ENCODE measurements at regions not wholly inside any gene's neighbourhood (a gene's known extent, or its start where the extent isn't known, plus 50 kb on each side); places are given as distances from the start of the nearest gene placed in this dataset.

DNA sequence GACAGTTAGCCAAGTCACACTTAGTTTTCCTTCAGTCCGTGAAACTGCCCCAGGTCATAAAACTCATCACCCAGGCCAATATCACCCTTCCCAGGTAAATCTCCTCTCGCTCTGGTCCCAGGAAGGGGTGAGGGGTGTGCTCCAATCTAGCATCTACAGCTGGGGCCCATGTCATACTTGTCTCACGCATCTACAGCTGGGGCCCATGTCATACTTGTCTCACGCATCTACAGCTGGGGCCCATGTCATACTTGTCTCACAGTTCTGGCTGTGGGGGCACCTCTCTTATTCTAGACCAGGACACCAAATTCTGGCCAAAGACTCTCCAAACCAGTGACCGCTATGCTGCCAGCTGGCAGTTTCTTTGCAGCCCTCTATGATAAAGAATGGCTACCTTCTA is 123.3 kb upstream of the DLGAP1 start:
- Histone ChIP-seq H3K9me3 (ENCODE audit: control extremely low read depth in 1 of 3, control insufficient read depth in 2 of 3, insufficient read depth in 1 of 3, low read length in 2 of 3) (peaks cover 0 to 20% (median 9%) of the 10 kb centered on the region in 3 donors), H3K27ac (ENCODE audit: low read length in 2 of 2) (no peak overlapping the region), H4K20me1 (ENCODE audit: control insufficient read depth, insufficient read depth, low read length, poor library complexity, severe bottlenecking) (no peaks in the 10 kb centered on the region), H3K79me2 (ENCODE audit: control insufficient read depth, insufficient read depth, low read length) (no peaks in the 10 kb centered on the region), H3K36me3 (replicated peaks in 1 of 2; ENCODE audit: control extremely low read depth in 1 of 2, control insufficient read depth in 1 of 2, extremely low read depth in 1 of 2, insufficient read depth in 2 of 2, low read length in 1 of 2) (no peaks in the 10 kb centered on the region), H3K4me3 (ENCODE audit: control extremely low read depth in 1 of 5, extremely low read depth in 1 of 5, insufficient read depth in 1 of 5, low read depth in 2 of 5, low read length in 4 of 5) (no peak overlapping the region), H3K4me1 (ENCODE audit: control insufficient read depth in 2 of 2, insufficient read depth in 2 of 2, low read length in 2 of 2) (no peaks in the 10 kb centered on the region), H3K27me3 (replicated peaks in 1 of 4; ENCODE audit: control extremely low read depth in 1 of 4, control insufficient read depth in 3 of 4, insufficient read depth in 4 of 4, low read length in 3 of 4) (no peaks in the 10 kb centered on the region), H3K9ac (ENCODE audit: low read length) (no peak overlapping the region), H3K4me2 (replicated peaks; ENCODE audit: low read depth, low read length, poor library complexity, severe bottlenecking) (no peak overlapping the region), H2AFZ (ENCODE audit: insufficient read depth, low read depth, low read length, poor library complexity, severe bottlenecking) (no peak overlapping the region)
- WGBS (ENCODE audit: insufficient coverage): 89% methylated on average over 4 of the region's 5 CpGs
- no peaks in the 10 kb centered on the region for H3K27me3 Mint-ChIP-seq
- DNase-seq: no peak
- TF ChIP-seq EZH2 (IDR thresholded peaks at IDR 0.05; ENCODE audit: borderline replicate concordance, insufficient read depth, low read depth, low read length, poor library complexity, severe bottlenecking): no peak
- TF ChIP-seq, protein P1, sequence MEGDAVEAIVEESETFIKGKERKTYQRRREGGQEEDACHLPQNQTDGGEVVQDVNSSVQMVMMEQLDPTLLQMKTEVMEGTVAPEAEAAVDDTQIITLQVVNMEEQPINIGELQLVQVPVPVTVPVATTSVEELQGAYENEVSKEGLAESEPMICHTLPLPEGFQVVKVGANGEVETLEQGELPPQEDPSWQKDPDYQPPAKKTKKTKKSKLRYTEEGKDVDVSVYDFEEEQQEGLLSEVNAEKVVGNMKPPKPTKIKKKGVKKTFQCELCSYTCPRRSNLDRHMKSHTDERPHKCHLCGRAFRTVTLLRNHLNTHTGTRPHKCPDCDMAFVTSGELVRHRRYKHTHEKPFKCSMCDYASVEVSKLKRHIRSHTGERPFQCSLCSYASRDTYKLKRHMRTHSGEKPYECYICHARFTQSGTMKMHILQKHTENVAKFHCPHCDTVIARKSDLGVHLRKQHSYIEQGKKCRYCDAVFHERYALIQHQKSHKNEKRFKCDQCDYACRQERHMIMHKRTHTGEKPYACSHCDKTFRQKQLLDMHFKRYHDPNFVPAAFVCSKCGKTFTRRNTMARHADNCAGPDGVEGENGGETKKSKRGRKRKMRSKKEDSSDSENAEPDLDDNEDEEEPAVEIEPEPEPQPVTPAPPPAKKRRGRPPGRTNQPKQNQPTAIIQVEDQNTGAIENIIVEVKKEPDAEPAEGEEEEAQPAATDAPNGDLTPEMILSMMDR (IDR thresholded peaks at IDR 0.05): no peak
- ChIA-PET POLR2A (no interaction called here), CTCF (no interaction called here)
- H3K4me1 Mint-ChIP-seq: no peaks in the 10 kb centered on the region
- H3K4me3 Mint-ChIP-seq: no peak overlapping the region
- H3K9me3 Mint-ChIP-seq (ENCODE audit: insufficient read depth): peaks cover 19% of the 10 kb centered on the region
- H3K27ac Mint-ChIP-seq: no peak overlapping the region
- intact Hi-C loops (cut with micrococcal nuclease): no loop called here
- ATAC-seq (ENCODE audit: low read depth): no peak

- H4K20me1 ChIP-seq (ENCODE audit: control insufficient read depth, insufficient read depth, low read length, poor library complexity, severe bottlenecking): no peaks in the 10 kb centered on the region
- H3K36me3 ChIP-seq (replicated peaks in 1 of 2; ENCODE audit: control extremely low read depth in 1 of 2, control insufficient read depth in 1 of 2, extremely low read depth in 1 of 2, insufficient read depth in 2 of 2, low read length in 1 of 2): no peaks in the 10 kb centered on the region
- Mint-ChIP-seq H3K4me3 (no peak overlapping the region), H3K27ac (no peak overlapping the region), H3K9me3 (ENCODE audit: insufficient read depth) (peaks cover 22% of the 10 kb centered on the region), H3K4me1 (no peaks in the 10 kb centered on the region), H3K27me3 (no peaks in the 10 kb centered on the region)
- no peaks in the 10 kb centered on the region for H3K4me1 ChIP-seq (ENCODE audit: control insufficient read depth in 2 of 2, insufficient read depth in 2 of 2, low read length in 2 of 2)
- intact Hi-C loops (cut with micrococcal nuclease): no loop called here
- H3K27me3 ChIP-seq (replicated peaks in 1 of 4; ENCODE audit: control extremely low read depth in 1 of 4, control insufficient read depth in 3 of 4, insufficient read depth in 4 of 4, low read length in 3 of 4): no peaks in the 10 kb centered on the region
- no peak overlapping the region for H3K9ac ChIP-seq (ENCODE audit: low read length)
- 60% methylated on average over 3 of the region's 3 CpGs for WGBS (ENCODE audit: insufficient coverage)
- no peaks in the 10 kb centered on the region for H3K79me2 ChIP-seq (ENCODE audit: control insufficient read depth, insufficient read depth, low read length)
- no peak overlapping the region for H3K4me3 ChIP-seq (ENCODE audit: control extremely low read depth in 1 of 5, extremely low read depth in 1 of 5, insufficient read depth in 1 of 5, low read depth in 2 of 5, low read length in 4 of 5)
- H3K9me3 ChIP-seq (ENCODE audit: control extremely low read depth in 1 of 3, control insufficient read depth in 2 of 3, insufficient read depth in 1 of 3, low read length in 2 of 3): peaks cover 0 to 19% (median 9%) of the 10 kb centered on the region in 3 donors
- no peak for DNase-seq
- ChIA-PET CTCF (no interaction called here), POLR2A (no interaction called here)
- no peak overlapping the region for H3K4me2 ChIP-seq (replicated peaks; ENCODE audit: low read depth, low read length, poor library complexity, severe bottlenecking)
- no peak for ATAC-seq (ENCODE audit: low read depth)
- no peak overlapping the region for H2AFZ ChIP-seq (ENCODE audit: insufficient read depth, low read depth, low read length, poor library complexity, severe bottlenecking)
- TF ChIP-seq, protein P1 (IDR thresholded peaks at IDR 0.05): no peak
- no peak for TF ChIP-seq EZH2 (IDR thresholded peaks at IDR 0.05; ENCODE audit: borderline replicate concordance, insufficient read depth, low read depth, low read length, poor library complexity, severe bottlenecking)
- no peak overlapping the region for H3K27ac ChIP-seq (ENCODE audit: low read length in 2 of 2)
Measured at GRCh38 chr18:4573735-4574134, 118.6 kb upstream of the DLGAP1 start.

Data from B cell (primary cell).